OCI-LY7 (cell line): ENCODE measurements at regions not wholly inside any gene's neighbourhood (a gene's known extent, or its start where the extent isn't known, plus 50 kb on each side); places are given as distances from the start of the nearest gene placed in this dataset.

Source experiments
- BruUV-seq: library from RNA; stranded (reverse); fragments of 400-500 nt; replicated peaks from 2 replicates; lab custom pipeline; 2021; lab: Mats Ljungman, UMichigan
- CTCF ChIA-PET: fragments of 300-600 bp; sonication (Branson Sonifier 250); formaldehyde crosslinking; loops from one replicate; lab custom pipeline; 2022; ENCODE audit warnings: antibody characterized with exemption; ENCODE audit not compliant: unreplicated experiment; lab: Charles Lee
- POLR2A ChIA-PET: fragments of 300-600 bp; sonication (Branson Sonifier 250); formaldehyde crosslinking; loops from one replicate; lab custom pipeline; 2022; ENCODE audit warnings: antibody characterized with exemption; lab: Charles Lee
- DNase-seq: peaks from one replicate; pipeline ENCODE4 v3.0.0-alpha.2; 2015; ENCODE audit warnings: low spot score
- H2AFZ ChIP-seq: fragments of 200-600 bp; sonication (generic), shearing (Covaris generic); 2 replicates; pipeline ENCODE4 v1.6.1; 2014; ENCODE audit warnings: mild to moderate bottlenecking, antibody characterized with exemption, low read length, moderate library complexity
- H3K27ac ChIP-seq: fragments of 200-600 bp; sonication (generic); 2 replicates; pipeline ENCODE4 v1.5.1; 2014; ENCODE audit warnings: mixed run types, low read depth, mild to moderate bottlenecking, moderate library complexity, low read length, inconsistent platforms; ENCODE audit not compliant: poor library complexity, severe bottlenecking
- H3K36me3 ChIP-seq: fragments of 200-600 bp; sonication (generic); 2 replicates; pipeline ENCODE4 v1.6.1; 2014; ENCODE audit warnings: mild to moderate bottlenecking, antibody characterized with exemption, low read length, moderate library complexity, mixed read lengths; ENCODE audit not compliant: insufficient read depth
- H3K4me1 ChIP-seq: fragments of 200-600 bp; sonication (generic); 2 replicates; pipeline ENCODE4 v1.5.1; 2014; ENCODE audit warnings: mild to moderate bottlenecking, low read length; ENCODE audit not compliant: insufficient read depth, poor library complexity, severe bottlenecking
- H3K4me2 ChIP-seq: fragments of 200-600 bp; sonication (generic); 2 replicates; pipeline ENCODE4 v1.6.1; 2014; ENCODE audit warnings: mild to moderate bottlenecking, low read length
- H3K4me3 ChIP-seq: fragments of 200-600 bp; sonication (generic); 2 replicates; pipeline ENCODE4 v1.5.1; 2014; ENCODE audit warnings: mild to moderate bottlenecking, low read depth, low read length; ENCODE audit not compliant: poor library complexity, severe bottlenecking
- H3K79me2 ChIP-seq: fragments of 200-600 bp; sonication (generic); 2 replicates; pipeline ENCODE4 v1.6.1; 2016; ENCODE audit warnings: low read depth, mild to moderate bottlenecking, low read length, moderate library complexity, mixed read lengths; ENCODE audit not compliant: insufficient read depth
- H3K9me2 ChIP-seq: fragments of 200-600 bp; sonication (generic); 2 replicates; pipeline ENCODE4 v1.6.1; 2016; ENCODE audit warnings: mild to moderate bottlenecking, low read length, mixed read lengths; ENCODE audit not compliant: insufficient read depth
- H3K9me3 ChIP-seq: fragments of 200-600 bp; sonication (generic); 2 replicates; pipeline ENCODE4 v1.6.1; 2014; ENCODE audit warnings: mild to moderate bottlenecking, mixed run types, low read length, mixed read lengths
- H4K20me1 ChIP-seq: fragments of 200-600 bp; sonication (generic); 2 replicates; pipeline ENCODE4 v1.6.1; 2014; ENCODE audit warnings: mild to moderate bottlenecking, antibody characterized with exemption, low read length, moderate library complexity, mixed read lengths; ENCODE audit not compliant: insufficient read depth
- CTCF ChIP-seq: fragments of 200-600 bp; sonication (generic); conservative IDR thresholded peaks from 2 replicates; pipeline ENCODE4 v1.5.1; 2014; ENCODE audit warnings: mild to moderate bottlenecking, antibody characterized with exemption, low read length, moderate library complexity, mixed read lengths
- EZH2phosphoT487 ChIP-seq: fragments of 200-600 bp; sonication (generic); IDR thresholded peaks from 2 replicates; pipeline ENCODE4 v1.6.1; 2018; ENCODE audit warnings: low read depth, borderline replicate concordance, mild to moderate bottlenecking, mixed run types, antibody characterized with exemption, low read length, moderate library complexity, mixed read lengths
- intact Hi-C: fragments of 100-400 bp; cut with micrococcal nuclease; formaldehyde crosslinking; loops from one replicate; pipeline ENCODE4 v1.10.0; 2022; ENCODE audit not compliant: unreplicated experiment

GRCh38 chr7:114212721-114213429 lies 201.7 kb upstream of the FOXP2 start:
- no peaks in the 10 kb centered on the region for H3K36me3 ChIP-seq
- H3K27ac ChIP-seq, result no peak overlapping the region
- no peak for DNase-seq
- no peaks in the 10 kb centered on the region for H3K4me1 ChIP-seq
- no peak overlapping the region for H2AFZ ChIP-seq
- intact Hi-C loops, result no loop called here
- BruUV-seq, result no TSS peak
- H3K79me2 ChIP-seq, result no peaks in the 10 kb centered on the region
- no peak for TF ChIP-seq CTCF
- no peak for TF ChIP-seq EZH2phosphoT487
- no peaks in the 10 kb centered on the region for H4K20me1 ChIP-seq
- no peak overlapping the region for H3K4me2 ChIP-seq
- no peaks in the 10 kb centered on the region for H3K9me2 ChIP-seq
- ChIA-PET POLR2A (no interaction called here), CTCF (no interaction called here)
- no peaks in the 10 kb centered on the region for H3K9me3 ChIP-seq
- no peak overlapping the region for H3K4me3 ChIP-seq

- BruUV-seq, result no TSS peak
- intact Hi-C loops, result no loop called here
- H3K4me2 ChIP-seq, result no peak overlapping the region
Observed at GRCh38 chr7:114209968-114210367, 204.6 kb upstream of the FOXP2 start.

More at GRCh38 chr7:114209968-114210367, 204.6 kb upstream of the FOXP2 start:
- no peaks in the 10 kb centered on the region for H3K9me3 ChIP-seq
- H3K4me1 ChIP-seq, result no peaks in the 10 kb centered on the region
- CTCF ChIA-PET, result no interaction called here
- no peak overlapping the region for H2AFZ ChIP-seq
- no peak overlapping the region for H3K4me3 ChIP-seq
- H3K9me2 ChIP-seq, result no peaks in the 10 kb centered on the region
- no peak for DNase-seq
- no peak overlapping the region for H3K27ac ChIP-seq
- H4K20me1 ChIP-seq, result no peaks in the 10 kb centered on the region
- H3K36me3 ChIP-seq, result no peaks in the 10 kb centered on the region
- TF ChIP-seq CTCF (0 out of 2 replicates have a peak, but pooled peaks have one; percentile 19), EZH2phosphoT487 (no peak)
- no peaks in the 10 kb centered on the region for H3K79me2 ChIP-seq
- POLR2A ChIA-PET, result no interaction called here
